ENCODE measurements at regions not wholly inside any gene's neighbourhood (a gene's known extent, or its start where the extent isn't known, plus 50 kb on each side); places are given as distances from the start of the nearest gene placed in this dataset.

GRCh38 chr4:19408490-19408889 lies 843.2 kb upstream of the SLIT2 start (continued):
- TF ChIP-seq E4F1 (IDR thresholded peaks at IDR 0.05; ENCODE audit: borderline replicate concordance, partially characterized antibody) (no peak), BHLHE40 (IDR thresholded peaks at IDR 0.05; ENCODE audit: borderline replicate concordance in 1 of 2, low read depth in 2 of 2, low read length in 1 of 2) (no peak)

GRCh38 chr4:19406789-19407188 lies 844.9 kb upstream of the SLIT2 start:
- ATAC-seq = no peak
- intact Hi-C loops (cut with micrococcal nuclease; ENCODE audit: unreplicated experiment) = no loop called here
- H3K4me1 ChIP-seq (ENCODE audit: control insufficient read depth, insufficient read depth, low read length) = no peaks in the 10 kb centered on the region
- H3K9me3 ChIP-seq (replicated peaks; ENCODE audit: control insufficient read depth, insufficient read depth, low read length) = no peaks in the 10 kb centered on the region
- ChIA-PET CTCF (no interaction called here), SMC1A (ENCODE audit: uncharacterized antibody, unreplicated experiment) (no interaction called here), POLR2A (no interaction called here), RAD21 (ENCODE audit: unreplicated experiment) (no interaction called here)
- H3K4me3 ChIP-seq = no peak overlapping the region
- no peaks in the 10 kb centered on the region for H3K27me3 ChIP-seq (replicated peaks in 1 of 2; ENCODE audit: control insufficient read depth in 2 of 2, insufficient read depth in 2 of 2, low read length in 1 of 2)
- DNase-seq (ENCODE audit: low read depth, low spot score) = no peak
- H3K9ac ChIP-seq (ENCODE audit: control insufficient read depth, insufficient read depth, low read length) = no peak overlapping the region
- H3K79me2 ChIP-seq (ENCODE audit: control insufficient read depth, insufficient read depth, low read length) = no peaks in the 10 kb centered on the region
- no peaks in the 10 kb centered on the region for H4K20me1 ChIP-seq (ENCODE audit: control insufficient read depth, insufficient read depth)
- H3K27ac ChIP-seq (ENCODE audit: control insufficient read depth, insufficient read depth) = no peak overlapping the region
- no peak overlapping the region for H3K4me2 ChIP-seq (ENCODE audit: control insufficient read depth, insufficient read depth)
- no TSS peak for BruUV-seq (replicated peaks)
- in situ Hi-C loops (cut with MboI) = no loop called here
- no peak for TF ChIP-seq SPI1 (IDR thresholded peaks at IDR 0.05; ENCODE audit: borderline replicate concordance, insufficient read depth, low read depth, low read length)
- TF ChIP-seq ZBED1 (IDR thresholded peaks at IDR 0.05; ENCODE audit: borderline replicate concordance) = no peak
- no peak for TF ChIP-seq FOXM1 (IDR thresholded peaks at IDR 0.05; ENCODE audit: low read depth, low read length)
- TF ChIP-seq IKZF1 (conservative IDR thresholded peaks at IDR 0.05) = no peak
- TF ChIP-seq CREB1 (IDR thresholded peaks at IDR 0.05; ENCODE audit: low read depth) = no peak
- no peak for TF ChIP-seq SUZ12 (IDR thresholded peaks at IDR 0.05; ENCODE audit: unreplicated experiment)
- no peak for FAIRE-seq
- H2AFZ ChIP-seq (ENCODE audit: control insufficient read depth, low read depth, low read length) = no peak overlapping the region
- H3K36me3 ChIP-seq (ENCODE audit: control insufficient read depth in 2 of 2, insufficient read depth in 2 of 2, low read length in 1 of 2) = no peaks in the 10 kb centered on the region

Measured in GM12878 (cell line).